Parathyroid adenoma (tissue), 2 donors: ENCODE measurements at regions not wholly inside any gene's neighbourhood (a gene's known extent, or its start where the extent isn't known, plus 50 kb on each side); places are given as distances from the start of the nearest gene placed in this dataset.
"Not testable (repeated sequence)": the region's sequence is repeated elsewhere in the genome, so short reads cannot be mapped to it uniquely, and the experiment has no call there.

ENCODE experiments used
- H2AFZ ChIP-seq: fragments of 300-600 bp; sonication (generic); one replicate; pipeline ENCODE4 v1.7.0; 2017; ENCODE audit warnings: antibody characterized with exemption, mild to moderate bottlenecking
- H3K27ac ChIP-seq: fragments of 300-600 bp; sonication (generic); one replicate; pipeline ENCODE4 v1.7.0; 2017
- H3K27me3 ChIP-seq: fragments of 300-600 bp; sonication (generic); one replicate; pipeline ENCODE4 v1.7.0; 2017; ENCODE audit warnings: low read length; ENCODE audit not compliant: control insufficient read depth, insufficient read depth
- H3K36me3 ChIP-seq: fragments of 300-600 bp; sonication (generic); one replicate; pipeline ENCODE4 v1.7.0; 2017; ENCODE audit warnings: low read length; ENCODE audit not compliant: control insufficient read depth, insufficient read depth
- H3K4me1 ChIP-seq: fragments of 300-600 bp; sonication (generic); one replicate; pipeline ENCODE4 v1.7.0; 2017; ENCODE audit warnings: control low read depth
- H3K4me2 ChIP-seq: fragments of 300-600 bp; sonication (generic); one replicate; pipeline ENCODE4 v1.7.0; 2017; ENCODE audit warnings: low read length
- H3K4me3 ChIP-seq: fragments of 300-600 bp; sonication (generic); one replicate; pipeline ENCODE4 v1.7.0; 2017; ENCODE audit warnings: low read depth, low read length
- H3K79me2 ChIP-seq: fragments of 300-600 bp; sonication (generic); one replicate; pipeline ENCODE4 v1.7.0; 2017; ENCODE audit warnings: control low read depth
- H3K9ac ChIP-seq: fragments of 300-600 bp; sonication (generic); one replicate; pipeline ENCODE4 v1.7.0; 2017; ENCODE audit warnings: mild to moderate bottlenecking
- H3K9me3 ChIP-seq: fragments of 300-600 bp; sonication (generic); one replicate; pipeline ENCODE4 v1.7.0; 2017; ENCODE audit warnings: low read length; ENCODE audit not compliant: control insufficient read depth
- CTCF ChIP-seq: fragments of 300-600 bp; sonication (generic); IDR thresholded peaks from one replicate; pipeline ENCODE4 v1.7.0; 2017; ENCODE audit warnings: antibody characterized with exemption, mild to moderate bottlenecking
- donor health status: primary hyperparathyroidism.

GRCh38 chr4:124997124-124997523 lies 284.6 kb upstream of the ANKRD50 start:
- Histone ChIP-seq H3K9ac (no peak overlapping the region), H3K79me2 (no peaks in the 10 kb centered on the region)

GRCh38 chr4:124993838-124994237 lies 281.3 kb upstream of the ANKRD50 start:
- H3K36me3 ChIP-seq = no peaks in the 10 kb centered on the region
- no peak overlapping the region for H3K27ac ChIP-seq
- no peaks in the 10 kb centered on the region for H3K4me1 ChIP-seq
- H2AFZ ChIP-seq = no peak overlapping the region
- H3K9ac ChIP-seq = no peak overlapping the region
- H3K27me3 ChIP-seq = no peaks in the 10 kb centered on the region
- H3K79me2 ChIP-seq = no peaks in the 10 kb centered on the region
- no peak overlapping the region for H3K4me2 ChIP-seq
- H3K9me3 ChIP-seq = no peaks in the 10 kb centered on the region
- no peak overlapping the region for H3K4me3 ChIP-seq
- no peak for TF ChIP-seq CTCF

More at GRCh38 chr4:124997124-124997523, 284.6 kb upstream of the ANKRD50 start:
- no peaks in the 10 kb centered on the region for H3K4me1 ChIP-seq
- no peak overlapping the region for H3K4me3 ChIP-seq
- no peak for TF ChIP-seq CTCF
- H3K36me3 ChIP-seq = no peaks in the 10 kb centered on the region
- H3K4me2 ChIP-seq = no peak overlapping the region
- no peaks in the 10 kb centered on the region for H3K27me3 ChIP-seq
- no peaks in the 10 kb centered on the region for H3K9me3 ChIP-seq
- H2AFZ ChIP-seq = no peak overlapping the region
- H3K27ac ChIP-seq = no peak overlapping the region

GRCh38 chr4:124990398-124990797 lies 277.9 kb upstream of the ANKRD50 start:
- Histone ChIP-seq H3K4me2 (no peak overlapping the region), H3K4me3 (no peak overlapping the region), H2AFZ (no peak overlapping the region), H3K4me1 (no peaks in the 10 kb centered on the region), H3K9me3 (no peaks in the 10 kb centered on the region), H3K79me2 (no peaks in the 10 kb centered on the region), H3K27ac (no peak overlapping the region), H3K36me3 (no peaks in the 10 kb centered on the region), H3K9ac (no peak overlapping the region), H3K27me3 (no peaks in the 10 kb centered on the region)
- no peak for TF ChIP-seq CTCF

GRCh38 chr4:124980276-124980752 lies 267.8 kb upstream of the ANKRD50 start:
- no peak overlapping the region for H3K27ac ChIP-seq
- H2AFZ ChIP-seq = no peak overlapping the region
- no peaks in the 10 kb centered on the region for H3K9me3 ChIP-seq
- no peaks in the 10 kb centered on the region for H3K4me1 ChIP-seq
- no peaks in the 10 kb centered on the region for H3K79me2 ChIP-seq
- H3K4me2 ChIP-seq = no peak overlapping the region
- no peak overlapping the region for H3K4me3 ChIP-seq
- no peak for TF ChIP-seq CTCF
- no peaks in the 10 kb centered on the region for H3K36me3 ChIP-seq
- no peak overlapping the region for H3K9ac ChIP-seq
- H3K27me3 ChIP-seq = no peaks in the 10 kb centered on the region

- not testable (repeated sequence) for H3K4me2 ChIP-seq, H3K36me3 ChIP-seq, H3K27me3 ChIP-seq, H3K79me2 ChIP-seq, H3K27ac ChIP-seq, H3K4me3 ChIP-seq, H2AFZ ChIP-seq, H3K4me1 ChIP-seq, H3K9me3 ChIP-seq, H3K9ac ChIP-seq
Observed at GRCh38 chr4:124978536-124978935, 266.0 kb upstream of the ANKRD50 start.
